ENCODE measurements at regions not wholly inside any gene's neighbourhood (a gene's known extent, or its start where the extent isn't known, plus 50 kb on each side); places are given as distances from the start of the nearest gene placed in this dataset.

DNA sequence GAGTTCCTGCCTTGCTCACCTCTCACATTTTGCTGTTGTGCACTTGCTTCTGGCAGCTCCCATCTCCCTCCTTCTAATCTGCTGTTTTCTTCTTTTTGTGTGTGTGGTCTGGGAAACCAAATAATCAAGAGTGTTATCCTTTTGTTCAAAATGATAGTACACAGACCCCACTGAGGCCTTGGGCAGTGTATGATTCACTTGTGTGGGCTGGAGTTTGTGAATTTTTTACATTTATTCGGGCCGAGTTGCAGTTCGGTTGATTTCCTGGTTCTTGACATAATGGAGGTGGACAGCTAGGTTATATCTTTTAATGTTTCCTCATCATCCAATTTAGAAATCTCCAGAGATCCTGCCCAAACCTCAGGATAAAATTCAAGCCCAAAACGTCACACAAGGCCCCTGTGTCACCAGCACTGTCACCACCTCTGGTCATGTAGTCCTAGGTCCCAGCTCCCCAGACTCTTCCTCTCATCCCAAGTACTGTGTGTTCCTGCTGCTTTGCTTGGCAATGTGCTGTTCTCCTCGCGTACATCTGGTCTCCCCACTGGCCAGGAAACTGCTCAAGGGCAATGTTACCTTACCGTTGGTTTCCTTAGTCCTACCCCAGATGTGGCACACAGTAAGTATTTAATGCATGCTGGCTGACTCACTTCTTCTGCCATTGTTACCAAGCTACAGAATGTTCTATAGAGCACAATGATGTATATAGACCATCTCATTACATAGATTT lies 55.7 kb upstream of the PHACTR2 start:
- Histone ChIP-seq H3K36me3 (ENCODE audit: control insufficient read depth, insufficient read depth, low read length) (no peaks in the 10 kb centered on the region), H3K4me3 (ENCODE audit: low read depth, low read length) (no peak overlapping the region), H3K27me3 (ENCODE audit: control insufficient read depth, insufficient read depth, low read length) (no peaks in the 10 kb centered on the region)
- CTCF ChIA-PET: interaction anchor here (0.7 to 1.3 kb wide), 3 partner anchors 24 to 237 kb away, joined by 3 read pairs; no protein-coding TSS in a partner anchor
- TF ChIP-seq, protein P1, sequence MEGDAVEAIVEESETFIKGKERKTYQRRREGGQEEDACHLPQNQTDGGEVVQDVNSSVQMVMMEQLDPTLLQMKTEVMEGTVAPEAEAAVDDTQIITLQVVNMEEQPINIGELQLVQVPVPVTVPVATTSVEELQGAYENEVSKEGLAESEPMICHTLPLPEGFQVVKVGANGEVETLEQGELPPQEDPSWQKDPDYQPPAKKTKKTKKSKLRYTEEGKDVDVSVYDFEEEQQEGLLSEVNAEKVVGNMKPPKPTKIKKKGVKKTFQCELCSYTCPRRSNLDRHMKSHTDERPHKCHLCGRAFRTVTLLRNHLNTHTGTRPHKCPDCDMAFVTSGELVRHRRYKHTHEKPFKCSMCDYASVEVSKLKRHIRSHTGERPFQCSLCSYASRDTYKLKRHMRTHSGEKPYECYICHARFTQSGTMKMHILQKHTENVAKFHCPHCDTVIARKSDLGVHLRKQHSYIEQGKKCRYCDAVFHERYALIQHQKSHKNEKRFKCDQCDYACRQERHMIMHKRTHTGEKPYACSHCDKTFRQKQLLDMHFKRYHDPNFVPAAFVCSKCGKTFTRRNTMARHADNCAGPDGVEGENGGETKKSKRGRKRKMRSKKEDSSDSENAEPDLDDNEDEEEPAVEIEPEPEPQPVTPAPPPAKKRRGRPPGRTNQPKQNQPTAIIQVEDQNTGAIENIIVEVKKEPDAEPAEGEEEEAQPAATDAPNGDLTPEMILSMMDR (IDR thresholded peaks at IDR 0.05; ENCODE audit: insufficient read depth, low read depth, low read length): no peak
- POLR2A ChIA-PET: no interaction called here
- DNase-seq (ENCODE audit: low read depth): no peak

DNA sequence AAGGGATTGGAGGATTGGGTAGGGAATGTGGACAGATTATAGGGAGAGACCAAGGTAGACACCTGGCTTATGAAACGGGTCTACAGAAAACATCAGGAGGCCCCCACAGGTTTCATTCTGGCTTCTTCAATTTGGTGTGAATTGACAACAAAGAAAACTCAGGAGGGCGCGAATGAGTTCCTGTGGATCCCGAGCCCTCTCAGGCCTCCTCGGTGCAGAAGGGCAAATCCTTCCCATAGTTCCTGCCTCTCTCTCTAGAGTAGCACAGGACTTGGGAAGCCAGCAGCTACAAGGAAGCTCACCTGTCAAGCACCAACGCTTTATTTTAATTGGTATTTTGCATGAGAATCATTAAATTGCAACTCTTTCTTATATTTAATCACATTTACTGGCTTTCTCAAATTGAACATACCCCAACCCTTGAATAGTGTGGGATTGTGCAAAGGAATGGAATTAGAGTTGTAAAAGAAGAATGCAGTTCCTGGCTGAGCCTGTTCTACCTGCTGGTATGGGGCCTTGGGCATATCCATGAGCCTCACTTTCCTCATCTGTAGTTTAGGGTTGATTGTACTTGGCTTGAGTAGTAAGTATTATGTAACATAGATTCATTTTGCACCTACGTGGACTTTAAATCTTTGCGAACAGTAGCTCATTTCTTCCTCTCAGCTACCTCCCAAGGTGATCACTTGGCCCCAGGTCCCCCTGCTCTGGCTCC lies 56.4 kb upstream of the PHACTR2 start:
- ChIA-PET POLR2A (no interaction called here), CTCF (interaction anchor here (0.7 to 1.3 kb wide), 3 partner anchors 25 to 238 kb away, joined by 3 read pairs; no protein-coding TSS in a partner anchor)
- TF ChIP-seq, protein P1 (IDR thresholded peaks at IDR 0.05; ENCODE audit: insufficient read depth, low read depth, low read length): no peak
- no peak for DNase-seq (ENCODE audit: low read depth)
- H3K27me3 ChIP-seq (ENCODE audit: control insufficient read depth, insufficient read depth, low read length): no peaks in the 10 kb centered on the region
- H3K4me3 ChIP-seq (ENCODE audit: low read depth, low read length): no peak overlapping the region
- no peaks in the 10 kb centered on the region for H3K36me3 ChIP-seq (ENCODE audit: control insufficient read depth, insufficient read depth, low read length)

DNA sequence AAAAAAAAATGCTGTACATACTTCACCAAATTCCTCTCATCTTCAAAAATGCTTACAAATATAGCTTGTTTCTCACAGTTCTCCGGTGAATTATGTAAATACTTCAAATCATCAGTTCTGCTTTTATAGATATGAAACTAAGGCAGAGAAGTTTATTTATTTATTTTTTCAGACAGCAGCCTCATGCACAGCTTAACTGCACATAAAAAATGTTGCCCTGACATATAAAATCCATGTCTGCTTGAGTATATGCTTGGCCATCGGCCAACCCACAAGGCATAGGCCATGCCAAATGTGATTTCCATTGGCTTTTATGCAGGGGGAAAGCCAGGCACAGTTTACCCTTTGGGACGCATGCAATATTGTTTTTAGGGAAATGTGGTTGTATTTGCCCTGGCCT lies 57.3 kb upstream of the PHACTR2 start:
- no peak overlapping the region for H3K4me3 ChIP-seq (ENCODE audit: low read depth, low read length)
- no peak for DNase-seq (ENCODE audit: low read depth)
- no peaks in the 10 kb centered on the region for H3K36me3 ChIP-seq (ENCODE audit: control insufficient read depth, insufficient read depth, low read length)
- ChIA-PET CTCF (no interaction called here), POLR2A (interaction anchor here (0.6 kb wide), 2 partner anchors 9 to 101 kb away, joined by 4 to 7 read pairs; no protein-coding TSS in a partner anchor)
- no peaks in the 10 kb centered on the region for H3K27me3 ChIP-seq (ENCODE audit: control insufficient read depth, insufficient read depth, low read length)
- TF ChIP-seq, protein P1 (IDR thresholded peaks at IDR 0.05; ENCODE audit: insufficient read depth, low read depth, low read length): no peak

DNA sequence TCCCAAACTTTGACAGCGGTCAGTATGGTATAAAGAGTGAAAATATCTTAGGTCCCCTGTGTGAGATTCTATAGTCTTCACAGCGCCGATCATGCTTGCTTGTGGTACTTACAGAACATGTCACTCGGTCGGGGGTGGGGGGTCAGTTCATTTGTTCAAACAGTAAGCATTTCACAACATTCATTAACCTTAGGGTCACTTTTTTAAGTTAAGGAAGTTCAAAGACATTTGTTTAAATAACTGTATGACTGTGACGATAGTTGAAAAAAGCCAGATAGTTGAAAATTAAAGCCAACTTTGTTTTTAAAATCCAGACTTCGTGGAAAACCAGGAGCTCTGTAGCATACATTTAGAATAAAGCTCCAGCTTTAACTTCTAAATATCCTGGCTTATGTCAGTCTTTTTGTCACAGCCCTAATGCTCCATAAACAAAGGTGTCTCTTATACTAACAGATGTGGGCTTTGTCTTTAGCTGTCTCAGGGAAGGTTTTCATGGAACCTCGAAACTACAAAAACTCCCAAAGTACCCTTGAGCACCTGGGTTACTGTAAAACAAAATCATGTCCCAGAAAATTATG lies 57.9 kb upstream of the PHACTR2 start:
- ChIA-PET CTCF (no interaction called here), POLR2A (interaction anchor here (0.6 kb wide), 1 partner anchor 102 kb away, joined by 7 read pairs; no protein-coding TSS in a partner anchor)
- TF ChIP-seq, protein P1 (IDR thresholded peaks at IDR 0.05; ENCODE audit: insufficient read depth, low read depth, low read length): no peak
- no peaks in the 10 kb centered on the region for H3K36me3 ChIP-seq (ENCODE audit: control insufficient read depth, insufficient read depth, low read length)
- H3K4me3 ChIP-seq (ENCODE audit: low read depth, low read length): no peak overlapping the region
- DNase-seq (ENCODE audit: low read depth): no peak
- H3K27me3 ChIP-seq (ENCODE audit: control insufficient read depth, insufficient read depth, low read length): no peaks in the 10 kb centered on the region

DNA sequence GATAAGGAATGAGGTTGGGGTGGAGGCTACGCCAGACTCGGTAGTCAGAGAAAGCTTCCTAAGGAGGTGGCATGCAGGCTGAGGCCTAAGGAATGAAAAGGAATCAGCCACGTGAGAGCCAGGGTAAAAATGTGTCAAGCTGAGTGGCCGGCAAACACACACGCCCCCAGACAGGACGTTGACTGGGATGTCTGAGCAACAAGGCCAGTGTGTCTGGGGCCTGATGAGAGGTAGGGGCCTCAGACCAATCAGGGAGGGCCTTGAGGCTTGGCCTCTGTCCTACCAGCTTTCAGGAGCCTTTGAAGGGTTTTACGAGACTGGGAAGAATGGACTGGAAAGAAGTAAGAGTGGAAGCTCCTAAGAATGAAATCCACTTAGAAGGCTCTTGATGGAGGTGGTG lies 61.0 kb upstream of the PHACTR2 start:
- Histone ChIP-seq H3K36me3 (ENCODE audit: control insufficient read depth, insufficient read depth, low read length) (no peaks in the 10 kb centered on the region), H3K27me3 (ENCODE audit: control insufficient read depth, insufficient read depth, low read length) (no peaks in the 10 kb centered on the region), H3K4me3 (ENCODE audit: low read depth, low read length) (no peak overlapping the region)
- no peak for DNase-seq (ENCODE audit: low read depth)
- POLR2A ChIA-PET: no interaction called here
- TF ChIP-seq, protein P1 (IDR thresholded peaks at IDR 0.05; ENCODE audit: insufficient read depth, low read depth, low read length): no peak
- CTCF ChIA-PET: no interaction called here
